KMS-11 (cell line): ENCODE measurements at regions not wholly inside any gene's neighbourhood (a gene's known extent, or its start where the extent isn't known, plus 50 kb on each side); places are given as distances from the start of the nearest gene placed in this dataset.

Source experiments
- H2AFZ ChIP-seq: fragments of 200-600 bp; sonication (generic); 2 replicates; pipeline ENCODE4 v1.6.1; 2016; ENCODE audit warnings: antibody characterized with exemption, mixed run types, low read depth
- H3K27ac ChIP-seq: fragments of 200-600 bp; sonication (generic); 2 replicates; pipeline ENCODE4 v1.6.1; 2016; ENCODE audit warnings: mild to moderate bottlenecking, mixed run types
- H3K27me3 ChIP-seq: fragments of 200-600 bp; sonication (generic); 2 replicates; pipeline ENCODE4 v1.6.1; 2017; ENCODE audit warnings: mild to moderate bottlenecking, low read depth, mixed run types, moderate library complexity; ENCODE audit not compliant: insufficient read depth
- H3K36me3 ChIP-seq: fragments of 200-600 bp; sonication (generic); 2 replicates; pipeline ENCODE4 v1.6.1; 2017; ENCODE audit warnings: mild to moderate bottlenecking, mixed run types; ENCODE audit not compliant: insufficient read depth
- H3K4me1 ChIP-seq: fragments of 200-600 bp; sonication (generic); 2 replicates; pipeline ENCODE4 v1.6.1; 2016; ENCODE audit warnings: mild to moderate bottlenecking, low read depth, mixed run types; ENCODE audit not compliant: poor library complexity, severe bottlenecking
- H3K4me2 ChIP-seq: fragments of 200-600 bp; sonication (generic); 2 replicates; pipeline ENCODE4 v1.7.0; 2016; ENCODE audit warnings: mild to moderate bottlenecking, mixed run types
- H3K4me3 ChIP-seq: fragments of 200-600 bp; sonication (generic); IDR thresholded peaks from 2 replicates; pipeline ENCODE4 v1.6.1; 2017; ENCODE audit warnings: low read depth, low read length, mixed read lengths; ENCODE audit not compliant: insufficient read depth
- H3K79me2 ChIP-seq: fragments of 200-600 bp; sonication (generic); 2 replicates; pipeline ENCODE4 v1.6.1; 2016; ENCODE audit warnings: low read depth, mixed run types; ENCODE audit not compliant: insufficient read depth
- H3K9ac ChIP-seq: fragments of 200-600 bp; sonication (generic); 2 replicates; pipeline ENCODE4 v1.6.1; 2016; ENCODE audit warnings: mild to moderate bottlenecking, mixed run types
- H4K20me1 ChIP-seq: fragments of 200-600 bp; sonication (generic); 2 replicates; pipeline ENCODE4 v1.6.1; 2016; ENCODE audit warnings: mild to moderate bottlenecking, mixed run types; ENCODE audit not compliant: insufficient read depth
- CTCF ChIP-seq: fragments of 200-600 bp; sonication (generic); conservative IDR thresholded peaks from 2 replicates; pipeline ENCODE4 v1.6.1; 2017; ENCODE audit warnings: low read depth, mild to moderate bottlenecking, antibody characterized with exemption, low read length, moderate library complexity, mixed read lengths

GRCh38 chr12:67042697-67043131 lies 226.4 kb upstream of the CAND1 start:
- peaks cover 33% of the 10 kb centered on the region for H3K4me1 ChIP-seq
- H3K4me2 ChIP-seq, result no peak overlapping the region
- H3K27ac ChIP-seq, result no peak overlapping the region
- no peak overlapping the region for H3K9ac ChIP-seq
- no peaks in the 10 kb centered on the region for H3K36me3 ChIP-seq
- no peak overlapping the region for H3K4me3 ChIP-seq
- no peaks in the 10 kb centered on the region for H4K20me1 ChIP-seq
- no peak for TF ChIP-seq CTCF
- H3K27me3 ChIP-seq, result no peaks in the 10 kb centered on the region
- no peaks in the 10 kb centered on the region for H3K79me2 ChIP-seq
- no peak overlapping the region for H2AFZ ChIP-seq

GRCh38 chr12:67043771-67044170 lies 225.4 kb upstream of the CAND1 start:
- no peak for TF ChIP-seq CTCF
- H3K79me2 ChIP-seq, result no peaks in the 10 kb centered on the region
- H3K27me3 ChIP-seq, result no peaks in the 10 kb centered on the region
- no peak overlapping the region for H3K4me2 ChIP-seq
- no peak overlapping the region for H3K4me3 ChIP-seq
- H3K36me3 ChIP-seq, result no peaks in the 10 kb centered on the region
- no peak overlapping the region for H3K27ac ChIP-seq
- no peak overlapping the region for H3K9ac ChIP-seq
- peaks cover 26% of the 10 kb centered on the region for H3K4me1 ChIP-seq
- H4K20me1 ChIP-seq, result no peaks in the 10 kb centered on the region
- no peak overlapping the region for H2AFZ ChIP-seq

GRCh38 chr12:67045650-67046049 lies 223.5 kb upstream of the CAND1 start:
- H2AFZ ChIP-seq, result no peak overlapping the region
- H3K4me2 ChIP-seq, result no peak overlapping the region
- no peaks in the 10 kb centered on the region for H3K79me2 ChIP-seq
- peaks cover 8% of the 10 kb centered on the region for H3K4me1 ChIP-seq
- no peak for TF ChIP-seq CTCF
- no peaks in the 10 kb centered on the region for H3K27me3 ChIP-seq
- no peaks in the 10 kb centered on the region for H3K36me3 ChIP-seq
- no peak overlapping the region for H3K27ac ChIP-seq
- H3K9ac ChIP-seq, result no peak overlapping the region
- no peak overlapping the region for H3K4me3 ChIP-seq
- no peaks in the 10 kb centered on the region for H4K20me1 ChIP-seq

GRCh38 chr12:67046062-67046461 lies 223.1 kb upstream of the CAND1 start:
- Histone ChIP-seq H3K36me3 (no peaks in the 10 kb centered on the region), H3K4me3 (no peak overlapping the region), H3K4me2 (no peak overlapping the region), H4K20me1 (no peaks in the 10 kb centered on the region), H3K4me1 (peaks cover 3% of the 10 kb centered on the region), H3K27me3 (no peaks in the 10 kb centered on the region), H3K9ac (no peak overlapping the region), H3K79me2 (no peaks in the 10 kb centered on the region), H2AFZ (no peak overlapping the region), H3K27ac (no peak overlapping the region)
- TF ChIP-seq CTCF, result no peak
